Stimulated activated CD8-positive, alpha-beta memory T cell treated with anti-CD3 and anti-CD28 coated beads, Interleukin-15, amount 100 ng/mL, for 48 hours (primary cell): ENCODE measurements at regions not wholly inside any gene's neighbourhood (a gene's known extent, or its start where the extent isn't known, plus 50 kb on each side); places are given as distances from the start of the nearest gene placed in this dataset.
"Not testable (repeated sequence)": the region's sequence is repeated elsewhere in the genome, so short reads cannot be mapped to it uniquely, and the experiment has no call there.

Experiments used
- DNase-seq, 2 donors: peaks; one replicate each; pipeline ENCODE4 v3.0.0-alpha.2; 2020; ENCODE audit warnings: low read depth in 2 of 2

DNA sequence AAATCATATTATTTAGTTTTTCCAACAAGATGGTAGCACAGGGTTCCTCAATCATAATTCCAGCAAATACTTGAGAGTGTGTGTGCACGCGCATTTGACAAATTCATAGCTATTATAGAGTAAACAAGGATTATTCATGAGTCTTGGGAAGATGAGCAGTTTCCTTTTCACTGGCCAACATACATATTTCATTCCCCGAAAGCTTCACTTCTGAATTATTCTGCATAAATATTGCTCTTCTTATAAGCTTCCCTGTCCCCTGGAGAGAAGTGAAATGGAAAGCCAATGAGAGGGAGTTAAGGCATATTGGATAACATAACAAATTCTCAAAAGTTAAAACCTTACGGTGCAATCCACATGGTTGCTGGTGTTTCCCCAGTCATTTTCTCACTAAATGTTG lies 386.4 kb upstream of the SEMA6A start:
- no peak for DNase-seq

GRCh38 chr5:116959843-116960242 lies 385.2 kb upstream of the SEMA6A start:
- no peak for DNase-seq

GRCh38 chr5:116953251-116953930 lies 378.8 kb upstream of the SEMA6A start:
- DNase-seq, result no peak

GRCh38 chr5:116951219-116951618 lies 376.6 kb upstream of the SEMA6A start:
- DNase-seq, result no peak

DNA sequence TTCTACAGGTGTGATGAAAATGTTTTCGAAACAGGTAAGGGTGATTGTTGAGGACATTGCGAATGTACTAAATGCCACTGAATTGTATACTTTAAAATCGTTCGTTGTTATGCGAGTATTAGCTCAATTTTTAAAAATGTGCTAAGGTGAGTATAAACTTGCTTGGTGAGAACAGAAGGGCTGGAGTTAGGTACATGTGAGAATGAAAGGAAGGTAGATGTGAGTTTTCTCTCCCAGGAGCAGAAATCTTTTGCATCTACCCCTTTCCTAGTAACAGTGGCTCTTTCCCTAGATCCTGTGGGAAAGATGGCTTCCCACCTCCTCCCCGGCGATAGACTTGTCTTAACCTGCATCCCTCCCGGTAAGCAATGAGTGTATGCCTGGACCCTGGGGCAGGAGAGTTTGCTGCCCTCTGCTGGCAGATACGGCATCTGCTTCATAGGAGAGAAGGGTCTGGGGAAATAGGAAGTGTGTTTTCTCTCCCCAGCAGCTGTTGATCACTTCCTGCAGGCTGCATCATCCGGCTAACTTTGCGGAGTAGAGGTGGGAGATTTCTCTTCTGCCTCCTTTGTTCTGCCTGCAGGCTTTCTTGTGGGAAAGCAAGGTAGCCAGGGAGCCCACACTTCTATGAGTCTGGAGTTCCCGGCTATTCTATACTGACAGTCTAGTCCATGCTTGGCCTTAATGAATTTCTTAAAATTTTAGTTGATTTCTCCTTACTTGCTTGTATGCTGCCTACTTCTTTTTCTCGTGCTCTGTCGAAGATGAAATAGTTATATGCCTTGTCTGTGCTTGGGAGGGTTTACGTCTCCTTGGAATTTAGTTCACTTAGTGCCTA lies 373.3 kb upstream of the SEMA6A start:
- peak; percentile 17 to 32 for DNase-seq

- not testable (repeated sequence) for DNase-seq
Measured at GRCh38 chr5:116945613-116946382, 371.2 kb upstream of the SEMA6A start.

- DNase-seq, result no peak
Measured at GRCh38 chr5:116944183-116944582, 369.6 kb upstream of the SEMA6A start.

DNA sequence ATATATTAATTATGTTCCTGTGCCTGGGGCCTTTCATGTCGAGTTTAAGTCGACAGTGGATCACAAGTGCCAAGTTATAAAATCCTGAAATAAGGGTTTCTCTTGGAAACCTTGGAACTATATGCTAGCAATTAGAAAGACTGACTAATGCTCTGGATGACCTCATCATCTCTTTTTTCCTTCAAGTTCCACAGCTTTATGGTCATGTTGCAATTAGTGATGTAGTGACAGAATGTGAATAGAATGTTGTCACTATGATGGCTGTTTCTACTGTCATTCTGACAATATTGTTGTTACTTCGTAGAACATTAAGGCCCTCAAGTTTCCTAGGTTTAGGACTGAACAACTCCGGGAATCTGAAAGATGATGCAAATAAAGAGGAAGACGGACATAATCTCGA lies 368.0 kb upstream of the SEMA6A start:
- DNase-seq, result no peak

DNA sequence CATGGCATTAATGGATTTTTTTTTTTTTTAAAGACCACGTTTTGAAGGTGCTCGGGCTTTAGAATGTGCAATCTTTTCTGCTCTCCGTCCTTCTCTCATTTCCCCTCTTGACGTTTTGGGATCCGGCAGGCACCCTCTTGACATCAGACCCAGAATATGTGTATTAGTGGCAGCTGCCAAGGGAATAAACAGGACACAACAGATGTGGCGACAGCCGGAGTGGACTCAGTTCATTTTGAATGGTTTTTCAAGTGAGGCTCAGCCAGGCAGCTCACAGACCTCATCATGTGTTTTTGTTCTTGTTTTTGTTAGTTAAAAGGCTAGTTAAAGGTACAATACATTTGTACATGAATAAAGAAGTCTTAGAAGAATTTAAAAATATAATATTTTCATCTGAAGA lies 365.0 kb upstream of the SEMA6A start:
- no peak for DNase-seq

DNA sequence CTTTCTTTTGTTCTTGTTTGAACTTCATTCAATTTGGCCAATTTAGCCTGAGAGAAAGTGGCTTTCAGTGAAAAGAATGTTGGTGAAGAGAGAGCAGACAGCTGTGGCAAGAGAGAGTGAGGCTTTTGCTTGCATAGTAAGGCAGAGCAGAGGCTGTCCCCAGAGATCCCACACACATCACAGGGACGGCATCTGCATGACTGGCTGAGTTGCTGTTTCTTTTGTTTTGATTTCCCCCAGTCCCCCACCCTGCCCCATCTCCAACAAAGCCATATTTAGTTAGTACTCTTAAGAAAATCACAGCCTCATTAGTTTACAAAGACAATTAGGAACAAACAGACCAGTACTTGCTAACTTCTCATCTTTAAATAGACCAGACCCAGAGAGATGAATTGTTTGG lies 363.9 kb upstream of the SEMA6A start:
- DNase-seq, result no peak

- no peak for DNase-seq
Measured at GRCh38 chr5:116935561-116936162, 361.0 kb upstream of the SEMA6A start.

DNA sequence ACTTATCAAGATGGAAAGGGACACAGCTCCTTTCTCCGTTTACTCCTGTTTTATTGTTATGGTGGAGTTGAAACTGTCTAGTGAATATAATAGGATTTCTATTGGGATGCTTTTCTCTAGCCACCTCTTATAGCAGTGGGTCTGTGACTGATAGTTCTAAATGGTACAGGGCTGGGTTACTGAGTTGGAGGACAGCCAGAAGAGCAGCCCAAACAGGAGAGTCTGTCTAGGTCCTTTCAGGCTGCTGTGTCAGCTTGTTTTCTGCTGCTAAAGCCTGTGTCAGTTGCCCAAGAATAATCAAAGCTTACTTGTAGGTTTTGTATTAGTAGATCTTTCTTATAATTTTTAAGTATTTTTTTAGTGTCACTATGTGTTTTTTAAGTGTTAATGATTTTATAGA lies 356.0 kb upstream of the SEMA6A start:
- DNase-seq, result no peak

- no peak for DNase-seq
Measured at GRCh38 chr5:116923344-116923743, 348.7 kb upstream of the SEMA6A start.

DNA sequence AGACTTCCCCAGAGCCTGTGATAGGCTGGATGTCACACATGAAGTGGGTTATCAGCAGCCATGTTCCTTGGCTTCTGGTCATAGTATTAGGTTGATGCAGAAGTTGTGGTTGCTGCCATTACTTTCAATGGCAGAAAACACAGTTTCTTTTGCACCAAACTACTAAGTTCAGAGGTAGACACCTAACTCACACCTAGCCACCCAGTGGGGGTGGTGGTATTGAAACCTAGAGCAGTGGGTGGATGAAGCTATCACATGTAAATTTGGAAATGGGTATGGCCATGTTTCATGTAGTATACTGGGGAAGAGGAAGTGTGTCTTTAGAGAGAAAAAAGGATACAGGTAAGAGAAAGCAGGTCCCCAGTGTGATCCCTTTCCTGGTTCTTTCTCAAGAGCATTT lies 347.9 kb upstream of the SEMA6A start:
- DNase-seq, result no peak

DNA sequence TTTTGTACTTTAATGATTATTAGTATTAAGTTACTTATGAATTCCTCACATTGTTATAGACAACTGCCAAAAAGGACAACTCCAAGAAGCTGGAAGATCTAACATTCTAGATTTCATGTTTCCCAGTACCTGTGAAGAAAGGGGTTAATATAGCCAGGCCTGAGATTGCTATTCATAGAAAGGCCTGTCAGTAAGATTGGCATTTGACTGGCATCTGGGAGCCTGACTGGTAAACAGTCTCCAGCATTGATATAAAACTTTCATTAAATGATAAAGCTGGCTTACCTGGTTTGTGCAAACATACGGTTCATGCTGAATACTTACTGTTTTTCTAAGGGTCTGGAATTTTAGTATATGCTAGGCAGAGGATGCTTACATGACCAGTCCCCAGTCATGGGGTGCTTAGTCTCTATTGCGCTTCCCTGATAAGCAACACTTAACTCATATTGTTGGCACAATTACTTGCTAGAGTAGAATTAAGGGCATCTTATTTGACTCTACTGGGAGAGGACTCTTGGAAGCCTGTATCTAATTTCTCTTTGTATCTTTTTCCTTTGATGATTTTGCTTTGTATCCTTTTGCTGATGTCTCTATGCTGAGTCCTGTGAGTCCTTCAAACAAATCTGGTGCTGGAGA lies 340.4 kb upstream of the SEMA6A start:
- DNase-seq, result no peak

DNA sequence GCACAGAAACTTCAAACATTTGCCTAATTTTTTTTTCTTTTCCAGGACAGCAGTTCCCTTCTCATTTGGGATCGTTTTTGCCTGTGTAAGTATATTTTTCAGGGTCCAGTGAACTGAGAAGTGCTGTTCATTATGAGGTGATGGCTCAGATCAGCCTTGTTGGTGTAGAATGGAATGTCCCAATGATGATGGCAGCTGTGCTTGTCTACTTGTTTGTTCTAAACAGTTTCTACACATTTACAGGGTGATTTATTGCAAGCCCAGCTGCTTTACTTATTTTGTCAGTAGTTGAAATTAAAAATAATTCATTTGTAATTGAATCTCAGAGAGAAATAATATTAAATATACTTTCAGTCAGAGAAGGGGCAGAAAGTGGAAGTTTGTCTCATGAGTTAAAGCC lies 337.6 kb upstream of the SEMA6A start:
- no peak for DNase-seq

GRCh38 chr5:116911074-116911473 lies 336.5 kb upstream of the SEMA6A start:
- no peak for DNase-seq

DNA sequence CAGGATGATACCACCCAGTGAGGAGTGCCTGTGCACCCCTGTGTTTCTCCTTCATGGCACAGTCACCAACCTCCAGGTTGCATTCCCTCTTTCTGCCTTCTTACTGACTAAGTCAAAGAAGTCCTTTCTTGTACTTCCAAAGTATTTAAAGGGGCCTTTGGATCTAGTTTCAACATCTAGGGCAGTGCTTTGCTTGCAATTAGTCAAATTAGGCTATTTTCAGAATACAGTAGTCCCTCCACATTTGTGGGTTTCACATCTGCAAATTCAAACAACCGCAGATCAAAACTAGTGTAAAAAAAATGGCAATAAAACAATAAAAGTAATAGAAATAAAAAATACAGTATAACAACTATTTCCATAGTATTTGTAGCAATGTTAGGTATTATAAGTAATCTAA lies 333.9 kb upstream of the SEMA6A start:
- no peak for DNase-seq

DNA sequence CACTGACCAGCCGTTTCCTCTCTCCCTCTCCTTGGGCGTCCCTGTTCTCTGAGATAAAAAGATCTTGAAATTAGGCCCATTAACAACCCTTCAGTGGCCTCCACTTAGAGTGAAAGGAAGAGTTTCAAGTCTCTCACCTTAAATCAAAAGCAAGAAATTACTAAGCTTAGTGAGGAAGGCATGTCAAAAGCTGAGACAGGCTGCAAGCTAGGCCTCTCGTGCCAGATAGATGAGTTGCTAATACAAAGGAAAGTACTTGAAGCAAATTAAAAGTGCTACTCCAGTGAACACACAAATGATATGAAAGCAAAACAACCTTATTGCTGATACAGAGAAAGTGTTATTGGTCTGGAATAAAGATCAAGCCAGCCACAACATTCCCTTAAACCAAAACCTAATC lies 331.3 kb upstream of the SEMA6A start:
- DNase-seq, result no peak

DNA sequence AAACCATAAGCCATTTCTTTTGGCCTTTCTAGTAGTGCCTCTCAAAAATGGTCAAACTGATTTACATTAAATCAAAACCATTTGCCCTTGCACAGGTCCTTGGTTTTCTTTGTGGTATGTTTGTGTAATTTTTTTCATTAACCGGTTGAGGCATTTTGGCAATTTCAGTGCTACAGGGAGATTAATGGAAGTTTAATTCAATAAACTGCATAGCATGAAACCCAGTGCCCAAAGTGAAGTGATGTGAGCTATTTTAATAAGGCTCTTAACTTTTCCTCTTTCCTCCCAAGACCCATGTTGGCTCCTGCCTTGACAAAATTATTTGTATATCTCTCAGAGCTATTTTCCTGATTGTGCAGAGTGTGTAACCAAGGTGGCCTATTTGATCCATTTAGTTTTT lies 326.2 kb upstream of the SEMA6A start:
- no peak for DNase-seq

DNA sequence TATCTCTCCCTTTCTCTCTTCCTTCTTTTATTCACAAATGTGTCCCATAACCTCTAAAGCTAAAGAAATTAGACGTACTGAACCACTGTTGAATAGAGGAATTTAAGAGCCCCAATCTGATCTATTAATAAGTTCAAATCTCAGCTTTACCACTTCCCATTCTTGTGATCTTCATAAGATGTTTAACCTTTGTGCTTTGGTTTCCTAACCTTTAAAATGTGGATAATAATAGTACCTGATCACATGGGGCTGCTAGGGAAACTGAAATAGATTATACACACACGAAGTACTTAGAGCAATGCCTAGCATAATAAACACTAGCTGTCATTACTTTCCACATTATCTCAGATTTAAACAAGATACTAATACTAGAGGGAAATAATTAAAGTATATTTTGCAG lies 324.3 kb upstream of the SEMA6A start:
- DNase-seq, result no peak

DNA sequence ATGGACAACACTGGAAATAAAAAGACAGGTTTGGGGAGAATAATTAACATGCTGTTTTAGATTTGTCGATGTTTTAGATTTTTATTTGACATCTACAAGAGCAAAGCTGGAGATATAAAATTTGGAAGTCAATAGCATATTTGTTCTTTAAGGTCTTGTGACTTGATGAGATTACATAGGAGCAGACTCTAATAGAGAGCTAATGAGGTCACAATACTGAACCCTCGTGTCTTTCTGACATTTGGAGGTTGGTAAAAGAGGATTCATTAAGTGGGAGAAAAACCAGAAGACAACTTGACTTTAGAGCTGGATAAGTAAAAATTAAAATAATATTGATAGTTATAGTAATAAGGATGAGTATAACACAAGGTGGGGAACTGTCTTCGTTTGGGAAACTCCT lies 322.7 kb upstream of the SEMA6A start:
- DNase-seq, result no peak
